ENCODE measurements at regions not wholly inside any gene's neighbourhood (a gene's known extent, or its start where the extent isn't known, plus 50 kb on each side); places are given as distances from the start of the nearest gene placed in this dataset.
"Not testable (repeated sequence)": the region's sequence is repeated elsewhere in the genome, so short reads cannot be mapped to it uniquely, and the experiment has no call there.

GRCh38 chr11:95418916-95419315 is 187.9 kb upstream of the SESN3 start:
- DNase-seq (ENCODE audit: insufficient read length, low spot score), result no peak
- TF ChIP-seq POU2F2 (IDR thresholded peaks at IDR 0.05; ENCODE audit: low read depth, low read length) (no peak), POLR2A (IDR thresholded peaks at IDR 0.05; ENCODE audit: low read depth, low read length) (no peak)
- no peak for FAIRE-seq

GRCh38 chr11:95417832-95418231 is 186.8 kb upstream of the SESN3 start:
- FAIRE-seq, result no peak
- no peak for TF ChIP-seq POU2F2 (IDR thresholded peaks at IDR 0.05; ENCODE audit: low read depth, low read length)
- no peak for TF ChIP-seq POLR2A (IDR thresholded peaks at IDR 0.05; ENCODE audit: low read depth, low read length)
- no peak for TF ChIP-seq POLR2AphosphoS5 (IDR thresholded peaks at IDR 0.05; ENCODE audit: low read depth, low read length)
- no peak for DNase-seq (ENCODE audit: insufficient read length, low spot score)

GRCh38 chr11:95415837-95416304 is 184.9 kb upstream of the SESN3 start:
- FAIRE-seq, result no peak
- TF ChIP-seq SPI1 (IDR thresholded peaks at IDR 0.05; ENCODE audit: low read depth, low read length), result no peak
- TF ChIP-seq POU2F2 (IDR thresholded peaks at IDR 0.05; ENCODE audit: low read depth, low read length), result no peak
- no peak for TF ChIP-seq TAF1 (IDR thresholded peaks at IDR 0.05; ENCODE audit: low read depth, low read length)
- TF ChIP-seq POLR2AphosphoS5 (IDR thresholded peaks at IDR 0.05; ENCODE audit: low read depth, low read length), result no peak
- TF ChIP-seq POLR2A (IDR thresholded peaks at IDR 0.05; ENCODE audit: low read depth, low read length), result no peak
- no peak for TF ChIP-seq PAX5 (IDR thresholded peaks at IDR 0.05; ENCODE audit: insufficient read depth, low read length, severe bottlenecking)
- DNase-seq (ENCODE audit: insufficient read length, low spot score), result no peak

- DNase-seq (ENCODE audit: insufficient read length, low spot score) (no peak), FAIRE-seq (no peak)
- TF ChIP-seq POLR2AphosphoS5 (IDR thresholded peaks at IDR 0.05; ENCODE audit: low read depth, low read length), result no peak
- TF ChIP-seq TAF1 (IDR thresholded peaks at IDR 0.05; ENCODE audit: low read depth, low read length), result no peak
- TF ChIP-seq PAX5 (IDR thresholded peaks at IDR 0.05; ENCODE audit: insufficient read depth, low read length, severe bottlenecking), result no peak
- TF ChIP-seq POU2F2 (IDR thresholded peaks at IDR 0.05; ENCODE audit: low read depth, low read length), result no peak
- TF ChIP-seq POLR2A (IDR thresholded peaks at IDR 0.05; ENCODE audit: low read depth, low read length), result no peak
- no peak for TF ChIP-seq SPI1 (IDR thresholded peaks at IDR 0.05; ENCODE audit: low read depth, low read length)
Observed at GRCh38 chr11:95414217-95414616, 183.2 kb upstream of the SESN3 start.

GRCh38 chr11:95413761-95414160 is 182.8 kb upstream of the SESN3 start:
- DNase-seq (ENCODE audit: insufficient read length, low spot score), result no peak
- FAIRE-seq, result no peak
- no peak for TF ChIP-seq SPI1 (IDR thresholded peaks at IDR 0.05; ENCODE audit: low read depth, low read length)
- no peak for TF ChIP-seq POLR2A (IDR thresholded peaks at IDR 0.05; ENCODE audit: low read depth, low read length)
- no peak for TF ChIP-seq PAX5 (IDR thresholded peaks at IDR 0.05; ENCODE audit: insufficient read depth, low read length, severe bottlenecking)
- TF ChIP-seq POU2F2 (IDR thresholded peaks at IDR 0.05; ENCODE audit: low read depth, low read length), result no peak
- no peak for TF ChIP-seq POLR2AphosphoS5 (IDR thresholded peaks at IDR 0.05; ENCODE audit: low read depth, low read length)
- TF ChIP-seq TAF1 (IDR thresholded peaks at IDR 0.05; ENCODE audit: low read depth, low read length), result no peak

- no peak for DNase-seq (ENCODE audit: insufficient read length, low spot score)
- no peak for TF ChIP-seq SPI1 (IDR thresholded peaks at IDR 0.05; ENCODE audit: low read depth, low read length)
- TF ChIP-seq POLR2AphosphoS5 (IDR thresholded peaks at IDR 0.05; ENCODE audit: low read depth, low read length), result no peak
- TF ChIP-seq POLR2A (IDR thresholded peaks at IDR 0.05; ENCODE audit: low read depth, low read length), result no peak
- no peak for TF ChIP-seq PAX5 (IDR thresholded peaks at IDR 0.05; ENCODE audit: insufficient read depth, low read length, severe bottlenecking)
- TF ChIP-seq POU2F2 (IDR thresholded peaks at IDR 0.05; ENCODE audit: low read depth, low read length), result no peak
- TF ChIP-seq TAF1 (IDR thresholded peaks at IDR 0.05; ENCODE audit: low read depth, low read length), result no peak
- FAIRE-seq, result no peak
Observed at GRCh38 chr11:95413021-95413420, 182.0 kb upstream of the SESN3 start.

GRCh38 chr11:95412074-95412473 is 181.1 kb upstream of the SESN3 start:
- DNase-seq (ENCODE audit: insufficient read length, low spot score) (no peak), FAIRE-seq (no peak)
- TF ChIP-seq TAF1 (IDR thresholded peaks at IDR 0.05; ENCODE audit: low read depth, low read length) (no peak), POLR2AphosphoS5 (IDR thresholded peaks at IDR 0.05; ENCODE audit: low read depth, low read length) (no peak), POLR2A (IDR thresholded peaks at IDR 0.05; ENCODE audit: low read depth, low read length) (no peak), SPI1 (IDR thresholded peaks at IDR 0.05; ENCODE audit: low read depth, low read length) (no peak), POU2F2 (IDR thresholded peaks at IDR 0.05; ENCODE audit: low read depth, low read length) (no peak), PAX5 (IDR thresholded peaks at IDR 0.05; ENCODE audit: insufficient read depth, low read length, severe bottlenecking) (no peak)

GRCh38 chr11:95410707-95411106 is 179.7 kb upstream of the SESN3 start:
- not testable (repeated sequence) for FAIRE-seq; DNase-seq (ENCODE audit: insufficient read length, low spot score)

- FAIRE-seq (no peak), DNase-seq (ENCODE audit: insufficient read length, low spot score) (no peak)
- TF ChIP-seq POLR2A (IDR thresholded peaks at IDR 0.05; ENCODE audit: low read depth, low read length) (no peak), POU2F2 (IDR thresholded peaks at IDR 0.05; ENCODE audit: low read depth, low read length) (no peak)
Observed at GRCh38 chr11:95406271-95406670, 175.3 kb upstream of the SESN3 start.

- TF ChIP-seq POU2F2 (IDR thresholded peaks at IDR 0.05; ENCODE audit: low read depth, low read length), result no peak
- FAIRE-seq (no peak), DNase-seq (ENCODE audit: insufficient read length, low spot score) (no peak)
Observed at GRCh38 chr11:95404370-95404769, 173.4 kb upstream of the SESN3 start.

GRCh38 chr11:95398437-95399112 is 167.6 kb upstream of the SESN3 start:
- FAIRE-seq (peak; percentile 20), DNase-seq (ENCODE audit: insufficient read length, low spot score) (no peak)
- TF ChIP-seq SPI1 (IDR thresholded peaks at IDR 0.05; ENCODE audit: low read depth, low read length) (no peak), TAF1 (IDR thresholded peaks at IDR 0.05; ENCODE audit: low read depth, low read length) (no peak), POLR2AphosphoS5 (IDR thresholded peaks at IDR 0.05; ENCODE audit: low read depth, low read length) (no peak)

Measured in GM12891 (cell line).